ENCODE measurements at regions not wholly inside any gene's neighbourhood (a gene's known extent, or its start where the extent isn't known, plus 50 kb on each side); places are given as distances from the start of the nearest gene placed in this dataset.
"Not testable (repeated sequence)": the region's sequence is repeated elsewhere in the genome, so short reads cannot be mapped to it uniquely, and the experiment has no call there.

DNA sequence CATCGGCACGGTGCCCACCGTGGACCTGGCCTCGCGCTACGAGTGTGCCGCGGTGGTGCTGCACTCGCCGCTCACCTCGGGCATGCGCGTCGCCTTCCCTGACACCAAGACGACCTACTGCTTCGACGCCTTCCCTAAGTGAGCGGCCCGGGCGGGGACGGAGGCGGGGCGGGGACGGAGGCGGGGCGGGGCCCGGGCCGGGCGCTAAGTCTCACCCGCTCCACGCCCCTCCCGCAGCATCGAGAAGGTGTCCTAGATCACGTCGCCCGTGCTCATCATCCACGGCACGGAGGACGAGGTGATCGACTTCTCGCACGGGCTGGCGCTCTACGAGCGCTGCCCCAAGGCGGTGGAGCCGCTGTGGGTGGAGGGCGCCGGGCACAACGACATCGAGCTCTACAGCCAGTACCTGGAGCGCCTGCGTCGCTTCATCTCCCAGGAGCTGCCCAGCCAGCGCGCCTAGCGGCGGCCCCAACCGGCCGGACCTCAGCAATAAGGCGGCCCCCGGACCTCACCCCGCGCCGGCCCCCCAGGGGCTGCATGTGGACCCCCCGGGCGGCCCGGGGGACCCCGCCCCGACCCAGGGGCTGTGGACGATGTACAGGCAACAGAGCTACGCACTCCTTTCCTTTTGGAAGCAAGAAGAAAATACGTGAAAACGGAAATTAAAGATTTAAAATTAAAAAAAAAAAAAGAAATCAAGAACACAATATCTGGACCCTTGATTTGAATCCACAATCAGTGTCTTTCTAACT, 198.8 kb downstream of the USP22 start:
- not testable (repeated sequence) for TF ChIP-seq EP300 (IDR thresholded peaks at IDR 0.05; ENCODE audit: low read depth); POLR2A (IDR thresholded peaks at IDR 0.05)

Data from transverse colon (tissue), 1 donor.